ENCODE measurements at regions not wholly inside any gene's neighbourhood (a gene's known extent, or its start where the extent isn't known, plus 50 kb on each side); places are given as distances from the start of the nearest gene placed in this dataset.

DNA sequence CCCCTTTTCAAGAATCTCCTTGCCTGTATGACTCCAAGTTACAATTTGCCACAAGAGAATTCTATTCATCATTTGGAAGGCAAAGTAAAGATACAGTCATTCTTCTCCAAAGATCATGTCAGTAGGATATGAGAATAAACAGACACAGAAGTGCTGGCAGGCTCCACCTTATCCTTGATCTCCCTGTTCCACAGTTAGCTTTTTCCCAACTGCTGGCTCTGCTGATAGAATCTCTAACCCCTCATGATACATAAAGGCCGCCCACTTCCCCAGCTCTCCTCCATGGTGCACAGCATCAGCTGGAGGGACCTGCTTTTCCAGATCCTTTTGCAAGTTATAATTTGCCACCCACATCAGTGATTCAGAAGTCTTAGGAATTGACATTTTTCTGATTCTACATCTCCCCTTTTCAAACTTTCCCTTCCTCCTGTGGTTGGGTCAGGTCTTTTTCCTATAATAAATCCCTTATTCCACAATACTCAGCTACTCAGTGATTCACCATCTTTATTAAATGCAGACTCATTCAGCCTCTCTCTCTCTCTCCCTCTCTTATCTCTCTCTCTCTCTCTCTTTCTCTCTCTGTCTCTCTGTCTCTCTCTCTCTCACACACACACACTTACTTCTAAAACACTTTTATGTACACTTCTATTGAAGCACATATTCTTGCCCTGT is 465.4 kb downstream of the GBE1 start:
- Histone ChIP-seq H3K4me3 (no peak overlapping the region), H3K27ac (no peak overlapping the region)

DNA sequence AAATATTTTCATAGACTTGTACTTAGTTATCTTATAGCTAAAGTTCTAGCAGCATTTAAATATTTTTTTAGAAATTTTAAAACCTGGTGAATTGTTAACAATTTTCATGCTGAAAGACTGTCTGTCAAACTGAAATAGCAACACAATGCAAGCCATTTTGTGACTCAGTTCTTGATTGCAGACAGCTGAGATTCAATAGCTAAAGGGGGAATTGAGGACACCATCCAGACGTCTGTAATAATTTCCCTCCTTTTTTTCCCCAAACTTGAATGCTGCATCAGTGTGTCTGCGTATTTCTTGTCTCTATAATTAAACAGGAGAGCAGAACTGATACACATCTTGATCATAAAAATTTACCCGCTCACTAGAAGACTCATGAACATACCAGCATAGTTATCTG is 468.3 kb downstream of the GBE1 start:
- H3K4me3 ChIP-seq = no peak overlapping the region

DNA sequence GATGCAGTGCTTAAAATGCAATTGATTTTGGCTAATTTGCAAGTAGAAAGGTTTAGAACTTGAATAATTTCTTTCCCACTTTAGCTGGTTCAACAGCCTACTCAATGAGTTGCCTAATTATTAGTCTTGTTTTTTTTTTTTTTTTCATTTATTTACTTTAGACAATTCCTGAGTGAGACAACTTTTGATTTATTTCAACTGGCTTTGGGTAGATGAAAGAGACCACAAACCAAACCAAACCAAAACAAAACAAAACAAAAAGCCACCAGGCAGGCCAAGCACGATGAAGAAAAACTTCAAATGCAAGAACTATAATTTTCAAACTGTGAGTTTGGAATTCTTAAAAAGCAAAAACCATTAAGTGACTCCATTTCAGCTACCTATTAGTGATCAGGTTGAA is 469.9 kb downstream of the GBE1 start:
- H3K27ac ChIP-seq = no peak overlapping the region
- no peak overlapping the region for H3K4me3 ChIP-seq

More for the DNA sequence above, 468.3 kb downstream of the GBE1 start:
- no peak overlapping the region for H3K27ac ChIP-seq

DNA sequence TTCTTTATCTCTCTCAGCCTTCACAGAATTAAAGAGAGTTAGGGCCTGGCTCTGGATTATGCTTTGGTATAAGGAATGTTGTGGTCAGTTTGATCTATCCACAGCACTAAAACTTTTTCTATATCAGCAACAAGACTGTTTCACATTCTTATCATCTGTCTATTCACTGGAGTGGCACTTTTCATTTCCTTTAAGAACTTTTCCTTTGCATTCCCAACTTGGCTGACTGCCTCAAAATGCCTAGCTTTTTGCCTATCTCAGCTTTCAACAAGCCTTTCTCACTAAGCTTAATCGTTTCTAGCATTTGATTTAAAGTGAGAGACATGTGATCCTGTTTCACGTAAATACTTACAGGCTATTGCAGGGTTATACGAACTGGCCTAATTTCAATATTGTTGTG is 471.8 kb downstream of the GBE1 start:
- no peak overlapping the region for H3K27ac ChIP-seq
- H3K4me3 ChIP-seq = no peak overlapping the region

DNA sequence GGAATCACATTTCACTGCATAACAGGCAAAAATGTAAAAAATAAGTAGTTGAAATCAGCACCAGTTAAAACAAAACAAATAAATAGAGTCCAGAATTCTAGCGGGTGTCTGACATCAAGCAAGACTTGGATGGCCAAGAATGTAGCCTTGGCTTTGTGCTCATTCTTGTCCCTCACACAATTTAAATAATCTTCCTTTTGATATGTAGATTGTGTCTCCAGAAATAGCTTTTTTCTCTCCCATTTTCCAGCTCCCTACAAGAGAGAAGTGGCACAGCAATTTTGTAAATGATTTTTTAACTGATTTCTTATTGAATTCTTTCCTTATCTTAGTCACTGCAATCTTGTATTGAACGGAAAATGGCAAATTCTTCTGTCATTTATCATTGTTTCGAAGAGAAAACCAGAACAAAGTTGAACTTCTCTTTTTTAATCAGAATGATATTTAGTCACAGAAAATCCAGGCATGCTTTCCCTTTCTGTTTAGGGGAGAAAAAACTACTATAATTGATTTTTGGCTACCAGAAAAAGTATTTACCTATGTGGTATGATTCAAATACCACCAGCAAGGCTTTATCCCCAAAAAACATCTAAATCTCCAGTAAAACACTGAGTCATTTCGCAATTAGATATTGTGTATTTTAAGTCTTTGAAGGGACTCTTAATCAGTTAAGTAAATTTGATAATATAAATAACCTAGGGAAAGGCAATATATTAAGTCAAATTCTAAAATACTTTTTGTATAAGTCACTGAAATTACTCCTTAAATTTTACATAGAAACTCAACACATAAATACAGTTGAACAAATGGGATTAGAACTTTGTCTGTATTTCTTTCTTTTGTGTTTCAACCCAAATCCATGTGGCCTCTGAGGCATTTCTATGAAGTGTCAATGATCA is 481.7 kb downstream of the GBE1 start:
- Histone ChIP-seq H3K4me3 (no peak overlapping the region), H3K27ac (no peak overlapping the region)

DNA sequence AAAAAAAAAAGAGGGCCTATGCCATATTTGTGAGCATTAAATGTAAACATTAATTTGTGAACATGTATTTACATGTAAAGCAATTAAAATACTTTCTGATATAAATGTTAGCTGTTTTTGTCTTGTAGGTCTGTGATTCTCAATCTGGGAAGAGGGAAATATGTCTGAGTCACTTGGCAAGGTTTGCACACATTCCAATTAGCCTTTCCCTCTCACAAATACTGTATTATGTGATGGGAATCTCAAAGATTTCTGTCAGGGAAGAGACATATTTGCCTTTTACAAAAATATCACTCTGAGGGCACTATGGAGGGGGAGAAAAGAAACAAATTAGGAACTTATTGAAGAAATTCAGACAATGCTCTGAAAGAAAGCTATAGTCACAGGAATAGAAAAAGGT is 483.6 kb downstream of the GBE1 start:
- Histone ChIP-seq H3K27ac (no peak overlapping the region), H3K4me3 (no peak overlapping the region)

DNA sequence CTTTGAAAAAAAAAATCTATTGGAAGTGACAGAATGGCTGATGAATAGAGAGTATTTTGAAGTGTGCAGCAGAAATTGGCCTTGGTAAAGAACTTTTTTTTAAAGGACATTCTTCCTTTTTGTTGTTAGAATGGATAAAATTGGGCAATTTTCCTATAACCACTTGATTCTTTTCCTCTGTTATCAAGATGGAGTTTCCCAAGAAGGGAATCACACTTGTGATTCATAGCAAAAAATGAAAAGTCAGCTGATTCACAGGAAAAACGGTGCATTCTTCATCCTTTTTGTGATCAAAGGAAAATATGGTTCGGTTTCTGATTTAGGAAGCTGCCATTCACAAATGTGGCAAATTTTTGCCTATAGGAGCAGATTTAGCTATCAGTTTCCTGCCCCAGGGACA is 486.8 kb downstream of the GBE1 start:
- no peak overlapping the region for H3K4me3 ChIP-seq
- no peak overlapping the region for H3K27ac ChIP-seq

DNA sequence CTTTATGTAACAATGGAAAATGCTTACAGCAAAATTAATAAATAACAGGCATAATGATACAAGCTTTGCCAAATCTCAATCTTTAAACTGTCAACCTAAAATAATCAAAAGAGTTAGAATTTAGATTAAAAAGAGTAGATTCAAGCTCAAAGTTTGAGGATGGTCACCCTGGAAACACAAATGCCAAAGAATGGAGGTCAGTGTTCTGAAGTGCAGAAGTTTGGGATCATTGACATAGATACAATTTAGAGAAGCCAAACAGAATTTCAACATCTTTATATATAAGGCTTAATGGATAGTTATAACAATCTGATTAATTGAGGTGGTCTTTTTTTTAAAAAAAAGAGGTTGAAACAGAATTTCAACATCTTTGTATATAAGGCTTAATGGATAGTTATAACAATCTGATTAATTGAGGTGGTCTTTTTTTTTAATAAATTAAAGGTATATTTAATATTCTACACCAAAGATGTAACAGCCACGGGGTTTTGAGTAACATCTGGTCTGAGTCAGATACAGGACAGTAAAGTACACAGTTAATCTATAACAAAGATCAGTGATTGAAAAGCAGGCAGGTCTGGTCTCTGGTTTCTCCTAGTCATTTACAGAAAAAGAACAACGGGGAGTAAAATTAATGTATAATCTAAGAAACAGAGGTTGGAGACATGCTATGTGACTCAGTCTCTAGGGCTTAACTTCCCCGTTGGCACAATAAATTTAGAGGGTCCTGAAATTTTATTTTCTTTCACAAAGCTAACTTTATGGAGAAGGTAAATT is 490.7 kb downstream of the GBE1 start:
- H3K27ac ChIP-seq = no peak overlapping the region
- H3K4me3 ChIP-seq = no peak overlapping the region

DNA sequence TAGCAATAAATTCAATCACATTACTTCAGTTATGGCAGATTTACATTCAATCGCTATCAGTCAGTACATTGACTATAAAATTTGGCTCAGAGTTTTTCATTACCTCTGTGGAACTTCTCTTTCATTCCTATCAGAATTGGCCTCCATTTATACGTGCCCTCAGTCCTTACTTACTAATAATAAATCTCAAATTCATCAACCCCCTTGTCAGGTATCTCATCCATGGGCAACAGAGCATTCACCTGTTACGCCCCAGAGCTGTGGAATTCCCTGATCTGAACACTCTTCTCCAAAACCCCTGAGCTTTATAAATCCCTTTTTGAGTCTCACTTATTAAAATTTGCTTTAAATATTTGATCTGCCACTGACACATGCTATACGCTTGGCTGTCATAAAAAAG is 492.9 kb downstream of the GBE1 start:
- Histone ChIP-seq H3K4me3 (no peak overlapping the region), H3K27ac (no peak overlapping the region)

DNA sequence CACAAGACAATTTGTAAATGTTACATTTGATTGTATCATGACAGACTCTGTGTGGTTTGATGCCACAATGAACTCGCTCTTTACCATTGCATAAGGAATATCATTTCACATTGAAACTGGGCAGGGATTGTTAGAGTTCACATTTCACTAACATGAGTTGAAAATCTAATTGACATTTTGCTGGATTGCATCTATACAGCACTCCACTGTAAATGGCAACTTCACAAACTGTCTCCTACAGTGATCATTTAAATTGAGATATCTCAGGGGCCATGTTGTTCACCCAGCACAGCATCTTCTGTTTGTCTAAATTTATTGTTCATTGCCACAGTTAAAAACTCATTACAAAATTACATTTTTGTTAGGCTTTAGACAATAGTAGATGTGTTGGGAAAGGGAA is 499.4 kb downstream of the GBE1 start:
- H3K4me3 ChIP-seq = no peak overlapping the region
- no peak overlapping the region for H3K27ac ChIP-seq

DNA sequence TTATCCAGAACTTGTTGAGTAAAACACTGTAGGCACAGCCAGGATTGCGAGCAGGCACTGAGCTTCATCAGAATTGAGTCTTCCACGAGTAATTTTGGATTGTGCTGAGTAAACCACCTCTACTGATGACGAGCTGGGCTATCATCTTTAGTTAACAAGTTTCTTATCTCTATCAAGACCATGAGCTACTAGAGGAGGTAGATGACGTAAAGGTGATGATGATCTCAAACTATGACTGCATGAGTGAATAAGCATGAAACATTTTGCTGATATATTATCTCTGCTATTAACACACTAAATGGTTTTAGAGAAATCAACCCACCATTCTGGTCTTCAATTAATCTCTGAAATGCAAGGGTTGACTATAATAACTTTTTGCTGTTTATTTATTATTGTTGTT is 506.0 kb downstream of the GBE1 start:
- Histone ChIP-seq H3K27ac (no peak overlapping the region), H3K4me3 (no peak overlapping the region)

DNA sequence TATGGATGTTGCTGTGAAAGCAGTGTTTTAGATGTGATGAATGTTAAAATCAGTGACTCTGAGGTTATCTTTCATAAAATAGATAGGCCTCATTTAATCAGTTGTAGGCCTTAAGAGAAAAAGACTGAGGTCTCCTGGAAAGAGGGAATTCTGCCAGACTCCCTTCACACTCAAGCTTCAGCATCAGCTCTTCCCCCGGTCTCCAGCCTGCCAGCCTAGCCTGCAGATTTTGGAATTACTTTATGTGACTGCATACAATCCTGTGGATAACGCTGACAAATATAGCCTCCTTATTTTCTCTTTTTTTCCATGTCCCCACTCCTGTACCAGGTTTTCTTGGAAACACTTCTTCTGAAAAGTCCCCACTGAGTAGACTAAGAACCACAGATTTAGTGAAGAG is 510.3 kb downstream of the GBE1 start:
- H3K4me3 ChIP-seq = no peak overlapping the region

DNA sequence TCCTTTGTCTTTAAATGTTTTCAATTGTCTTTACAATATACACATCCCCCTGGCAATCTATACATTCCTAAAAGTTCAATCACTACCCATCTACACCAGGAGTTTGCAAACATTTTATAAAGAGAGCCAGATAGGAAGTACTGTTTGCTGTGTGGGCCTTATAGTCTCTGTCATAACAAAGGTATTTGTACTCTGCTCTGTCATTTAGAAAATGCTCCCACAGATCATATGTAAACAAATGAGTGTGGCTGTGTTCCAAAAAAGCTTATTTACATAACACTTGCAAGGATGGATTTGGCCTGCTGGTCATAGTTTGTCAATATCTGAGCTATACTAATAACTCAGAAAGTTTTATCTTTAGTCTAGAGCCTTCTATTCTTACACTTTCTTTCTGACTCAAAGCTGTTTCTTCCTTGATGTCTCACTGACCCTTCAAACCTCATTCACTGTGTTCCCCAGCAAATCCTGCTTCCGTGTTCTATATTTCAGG is 511.9 kb downstream of the GBE1 start:
- no peak overlapping the region for H3K27ac ChIP-seq
- H3K4me3 ChIP-seq = no peak overlapping the region

More for the DNA sequence above, 510.3 kb downstream of the GBE1 start:
- H3K27ac ChIP-seq = no peak overlapping the region

DNA sequence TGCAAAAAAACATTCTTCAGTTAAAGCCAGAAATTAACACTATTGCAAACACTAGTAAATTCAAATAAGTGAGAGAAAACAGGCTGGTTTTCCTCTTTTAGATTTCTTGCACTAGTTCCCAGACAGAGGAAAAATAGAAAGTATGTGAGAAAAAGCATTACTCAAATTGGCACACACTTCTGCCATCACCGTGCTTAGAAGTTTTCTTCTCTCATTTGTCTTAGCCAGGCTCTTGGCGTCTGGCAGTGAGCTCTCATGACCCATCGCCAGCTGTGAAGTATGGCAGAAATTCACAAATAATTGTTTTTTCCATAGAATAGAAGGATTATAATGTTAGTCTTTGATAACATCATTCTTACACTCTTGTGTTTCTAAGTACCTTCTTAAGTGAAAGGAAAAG is 515.9 kb downstream of the GBE1 start:
- no peak overlapping the region for H3K27ac ChIP-seq
- no peak overlapping the region for H3K4me3 ChIP-seq

DNA sequence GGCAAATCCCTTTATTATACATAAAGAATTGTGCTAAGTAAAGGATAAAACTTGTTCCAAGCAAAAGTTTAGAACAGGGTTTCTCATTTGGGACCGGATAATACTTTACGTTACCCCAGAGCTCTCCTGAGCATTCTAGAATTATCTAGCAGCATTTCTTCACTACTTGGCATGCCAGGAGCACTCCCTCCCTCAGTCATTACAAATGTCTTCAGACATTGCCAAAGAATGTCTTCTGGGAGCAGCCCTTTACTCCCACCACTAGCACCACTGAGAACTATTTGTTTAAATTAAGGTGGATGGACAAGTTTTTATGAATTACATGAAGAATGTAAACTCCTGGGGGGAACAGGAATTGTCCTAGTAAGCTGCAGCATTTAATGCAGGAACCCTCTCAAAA is 516.4 kb downstream of the GBE1 start:
- Histone ChIP-seq H3K4me3 (no peak overlapping the region), H3K27ac (no peak overlapping the region)

DNA sequence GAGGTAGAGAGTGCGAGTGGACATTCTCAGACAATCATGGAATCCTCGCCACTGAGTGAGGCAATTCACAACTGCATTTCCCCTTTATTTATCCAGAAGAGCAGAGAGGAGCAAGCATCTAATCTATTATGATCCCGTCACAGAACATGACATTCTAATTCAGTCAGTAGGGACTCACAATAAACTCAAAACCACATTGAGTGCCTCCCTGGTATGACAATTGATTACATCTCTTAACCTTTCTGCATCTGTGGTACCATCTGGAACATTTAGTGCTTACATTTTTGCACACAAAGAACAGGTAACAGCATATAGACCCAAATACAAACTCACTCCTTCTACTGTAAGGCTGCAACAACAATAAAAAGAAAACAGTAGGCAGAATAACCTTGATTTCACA is 517.2 kb downstream of the GBE1 start:
- no peak overlapping the region for H3K27ac ChIP-seq
- H3K4me3 ChIP-seq = no peak overlapping the region

DNA sequence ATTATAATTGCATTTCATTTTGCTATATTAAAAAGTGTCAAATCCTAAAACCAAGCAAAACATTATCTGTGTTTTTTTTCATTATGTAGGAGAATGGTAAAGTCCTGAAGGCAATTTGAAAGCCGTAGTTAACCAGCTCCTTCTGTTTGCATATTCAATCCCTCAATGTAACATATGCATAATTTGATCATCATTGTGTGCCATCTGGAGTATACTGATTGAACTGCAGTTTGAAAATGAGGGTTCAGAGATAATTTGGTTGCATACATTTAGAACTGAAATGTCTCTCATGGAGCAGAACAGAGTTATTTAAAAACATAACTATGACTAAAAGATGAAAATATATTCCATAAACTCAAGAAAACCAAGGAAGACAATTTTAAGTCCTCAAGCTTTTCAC is 518.6 kb downstream of the GBE1 start:
- H3K27ac ChIP-seq = no peak overlapping the region

DNA sequence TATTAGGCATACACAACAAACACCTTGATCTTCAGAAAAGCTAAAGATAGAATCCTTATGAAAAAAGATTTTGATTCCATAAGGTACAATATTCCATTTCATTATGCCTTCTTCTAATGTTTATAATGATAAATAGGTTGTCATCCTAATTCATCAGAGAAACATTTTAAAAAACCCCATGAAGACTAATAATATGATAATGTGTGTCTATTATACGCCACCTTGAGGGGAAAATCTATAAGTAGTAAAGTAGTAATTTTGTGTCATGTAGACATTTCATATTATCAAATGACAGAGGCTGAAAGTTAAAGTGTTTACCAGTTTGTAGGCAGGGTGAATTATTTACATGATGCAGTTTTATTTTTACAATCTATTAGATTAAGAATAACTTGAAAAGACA is 524.3 kb downstream of the GBE1 start:
- Histone ChIP-seq H3K4me3 (no peak overlapping the region), H3K27ac (no peak overlapping the region)

More for the DNA sequence above, 518.6 kb downstream of the GBE1 start:
- no peak overlapping the region for H3K4me3 ChIP-seq

DNA sequence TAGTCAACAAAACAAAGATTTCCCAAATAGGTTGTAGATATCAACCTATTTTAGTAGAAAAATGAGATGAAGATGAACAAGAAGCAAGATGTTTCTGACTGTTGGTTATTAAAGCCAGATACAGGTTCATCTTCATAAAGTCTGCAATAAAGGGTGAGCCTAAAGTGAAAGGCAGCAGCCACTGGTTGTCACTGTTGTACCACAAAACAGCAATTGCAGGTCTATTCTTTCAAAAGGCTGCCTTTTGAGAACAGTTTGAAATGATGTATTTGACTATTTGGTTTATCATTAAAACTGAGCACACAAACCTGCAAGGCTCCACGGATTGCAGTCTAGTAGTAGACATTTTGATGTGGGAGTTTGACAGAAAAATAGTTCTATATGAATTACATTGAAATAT is 543.4 kb downstream of the GBE1 start:
- Histone ChIP-seq H3K27ac (no peak overlapping the region), H3K4me3 (no peak overlapping the region)

DNA sequence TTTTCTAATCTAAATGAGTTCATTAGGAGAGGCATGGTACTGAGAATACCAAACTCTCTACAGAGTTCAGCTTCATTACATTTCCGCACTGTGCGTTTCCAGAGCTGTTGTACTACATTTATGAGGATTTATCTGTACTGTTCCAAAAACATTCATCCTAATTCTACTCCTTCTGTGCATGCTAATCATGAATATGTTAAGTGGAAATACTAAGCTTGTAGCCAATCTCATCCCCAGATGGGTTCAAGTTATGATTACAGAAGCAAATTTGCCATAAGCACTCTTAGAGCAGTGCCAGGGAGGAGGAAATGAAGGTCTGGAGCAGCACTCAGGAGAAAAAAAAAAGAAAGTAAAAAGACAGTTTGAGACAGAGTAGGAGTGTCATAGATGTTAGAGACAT is 544.3 kb downstream of the GBE1 start:
- no peak overlapping the region for H3K27ac ChIP-seq
- no peak overlapping the region for H3K4me3 ChIP-seq

DNA sequence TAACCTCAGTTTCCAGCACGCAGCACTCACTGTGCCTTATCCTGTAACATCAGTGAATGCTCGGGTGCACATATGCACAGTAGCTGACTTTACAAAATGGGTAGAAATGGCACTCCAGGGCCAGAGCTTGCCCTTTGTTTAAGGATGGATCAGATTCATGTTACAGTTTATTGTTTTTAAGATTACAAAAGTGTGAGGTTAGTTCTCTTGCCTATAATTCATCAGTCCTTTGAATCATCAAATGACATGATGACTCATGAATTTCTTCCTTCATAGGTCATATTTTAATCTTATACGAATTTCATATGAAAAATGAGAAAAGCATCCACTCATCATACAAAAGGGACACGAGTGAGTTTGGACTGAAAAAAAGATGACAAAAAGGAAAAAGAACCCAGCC is 545.3 kb downstream of the GBE1 start:
- Histone ChIP-seq H3K4me3 (no peak overlapping the region), H3K27ac (no peak overlapping the region)

Measured in skin epidermis (tissue), 12 donors.